Hepatocyte (in vitro differentiated cells): ENCODE measurements at regions not wholly inside any gene's neighbourhood (a gene's known extent, or its start where the extent isn't known, plus 50 kb on each side); places are given as distances from the start of the nearest gene placed in this dataset.

ENCODE experiments used
- DNase-seq: peaks from one replicate; pipeline ENCODE4 v3.0.0-alpha.2; 2016; ENCODE audit warnings: low spot score
- H2AFZ ChIP-seq: fragments of 200-600 bp; sonication (generic); 2 replicates; pipeline ENCODE4 v1.6.0; 2016; ENCODE audit warnings: antibody characterized with exemption, mild to moderate bottlenecking
- H3K27ac ChIP-seq: fragments of 200-600 bp; sonication (generic); 2 replicates; pipeline ENCODE4 v1.5.1; 2016; ENCODE audit warnings: mild to moderate bottlenecking
- H3K27me3 ChIP-seq: fragments of 200-600 bp; sonication (generic); 2 replicates; pipeline ENCODE4 v1.6.1; 2016
- H3K36me3 ChIP-seq: fragments of 200-600 bp; sonication (generic); replicated peaks from 2 replicates; pipeline ENCODE4 v1.5.1; 2016; ENCODE audit warnings: low read depth; ENCODE audit not compliant: insufficient read depth
- H3K4me1 ChIP-seq: fragments of 200-600 bp; sonication (generic); 2 replicates; pipeline ENCODE4 v1.5.1; 2016; ENCODE audit warnings: mild to moderate bottlenecking, moderate library complexity; ENCODE audit not compliant: insufficient read depth
- H3K4me2 ChIP-seq: fragments of 200-600 bp; sonication (generic); 2 replicates; pipeline ENCODE4 v1.6.0; 2016
- H3K4me3 ChIP-seq: fragments of 200-600 bp; sonication (generic); 2 replicates; pipeline ENCODE4 v1.5.1; 2016; ENCODE audit warnings: mild to moderate bottlenecking
- H3K79me2 ChIP-seq: fragments of 200-600 bp; sonication (generic); 2 replicates; pipeline ENCODE4 v1.6.0; 2017; ENCODE audit warnings: mild to moderate bottlenecking
- H3K9me2 ChIP-seq: fragments of 200-600 bp; sonication (generic); replicated peaks from 2 replicates; pipeline ENCODE4 v1.6.0; 2017; ENCODE audit warnings: mild to moderate bottlenecking; ENCODE audit not compliant: insufficient read depth
- H3K9me3 ChIP-seq: fragments of 200-600 bp; sonication (generic); 2 replicates; pipeline ENCODE4 v1.5.1; 2016; ENCODE audit warnings: low read depth, mild to moderate bottlenecking
- H4K20me1 ChIP-seq: fragments of 200-600 bp; sonication (generic); 2 replicates; pipeline ENCODE4 v1.6.0; 2016; ENCODE audit warnings: mild to moderate bottlenecking; ENCODE audit not compliant: insufficient read depth, poor library complexity, severe bottlenecking
- EZH2 ChIP-seq: fragments of 200-600 bp; sonication (generic); IDR thresholded peaks from 2 replicates; pipeline ENCODE4 v1.6.1; 2016; ENCODE audit warnings: antibody characterized with exemption, mild to moderate bottlenecking, borderline replicate concordance
- EZH2phosphoT487 ChIP-seq: fragments of 200-600 bp; sonication (generic); IDR thresholded peaks from one replicate; pipeline ENCODE4 v1.6.1; 2018; ENCODE audit warnings: antibody characterized with exemption, mild to moderate bottlenecking, low read depth, moderate library complexity; ENCODE audit not compliant: unreplicated experiment, severe bottlenecking
- WGBS: methylation state at CpG from one replicate; pipeline ENCODE4 v1.1.6; 2016; ENCODE audit warnings: low lambda C conversion rate; ENCODE audit errors: missing lambda C conversion rate; 5-methylcytosine and 5-hydroxymethylcytosine counted together
- TF ChIP-seq, protein P1 (sequence below): fragments of 200-600 bp; sonication (generic); IDR thresholded peaks from 2 replicates; pipeline ENCODE4 v1.5.1; 2016; ENCODE audit warnings: antibody characterized with exemption, mild to moderate bottlenecking; ENCODE audit not compliant: poor library complexity

DNA sequence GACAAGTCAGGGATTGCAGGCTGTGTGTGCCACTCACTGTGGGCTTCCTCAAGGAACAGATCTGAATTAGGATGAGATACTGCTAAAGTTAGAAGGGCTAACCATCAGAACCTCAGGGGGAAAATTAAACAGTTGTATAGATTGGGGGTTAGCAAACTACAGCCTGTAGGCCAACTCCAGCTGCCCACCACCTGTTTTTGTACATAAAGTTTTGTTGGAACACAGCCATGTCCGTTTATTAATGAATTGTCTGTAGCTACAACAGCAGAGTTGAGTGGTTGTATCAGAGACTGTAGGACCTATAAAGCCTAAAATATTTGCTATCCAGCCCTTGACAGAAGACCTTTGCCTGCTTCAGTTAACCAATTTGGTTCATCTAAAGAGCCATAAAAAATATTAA lies 127.2 kb upstream of the ECI2 start:
- no peaks in the 10 kb centered on the region for H3K9me2 ChIP-seq
- H3K79me2 ChIP-seq, result no peaks in the 10 kb centered on the region
- DNase-seq, result no peak
- no peak overlapping the region for H3K4me2 ChIP-seq
- TF ChIP-seq, protein P1, sequence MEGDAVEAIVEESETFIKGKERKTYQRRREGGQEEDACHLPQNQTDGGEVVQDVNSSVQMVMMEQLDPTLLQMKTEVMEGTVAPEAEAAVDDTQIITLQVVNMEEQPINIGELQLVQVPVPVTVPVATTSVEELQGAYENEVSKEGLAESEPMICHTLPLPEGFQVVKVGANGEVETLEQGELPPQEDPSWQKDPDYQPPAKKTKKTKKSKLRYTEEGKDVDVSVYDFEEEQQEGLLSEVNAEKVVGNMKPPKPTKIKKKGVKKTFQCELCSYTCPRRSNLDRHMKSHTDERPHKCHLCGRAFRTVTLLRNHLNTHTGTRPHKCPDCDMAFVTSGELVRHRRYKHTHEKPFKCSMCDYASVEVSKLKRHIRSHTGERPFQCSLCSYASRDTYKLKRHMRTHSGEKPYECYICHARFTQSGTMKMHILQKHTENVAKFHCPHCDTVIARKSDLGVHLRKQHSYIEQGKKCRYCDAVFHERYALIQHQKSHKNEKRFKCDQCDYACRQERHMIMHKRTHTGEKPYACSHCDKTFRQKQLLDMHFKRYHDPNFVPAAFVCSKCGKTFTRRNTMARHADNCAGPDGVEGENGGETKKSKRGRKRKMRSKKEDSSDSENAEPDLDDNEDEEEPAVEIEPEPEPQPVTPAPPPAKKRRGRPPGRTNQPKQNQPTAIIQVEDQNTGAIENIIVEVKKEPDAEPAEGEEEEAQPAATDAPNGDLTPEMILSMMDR, result no peak
- TF ChIP-seq EZH2, result no peak
- no peak for TF ChIP-seq EZH2phosphoT487
- no peaks in the 10 kb centered on the region for H3K4me1 ChIP-seq
- H3K36me3 ChIP-seq, result no peaks in the 10 kb centered on the region
- H3K4me3 ChIP-seq, result no peak overlapping the region
- no peaks in the 10 kb centered on the region for H3K9me3 ChIP-seq
- no peaks in the 10 kb centered on the region for H3K27me3 ChIP-seq
- no peaks in the 10 kb centered on the region for H4K20me1 ChIP-seq
- H2AFZ ChIP-seq, result no peak overlapping the region
- no peak overlapping the region for H3K27ac ChIP-seq
- WGBS, result 67% methylated on average over 1 of the region's 1 CpG

DNA sequence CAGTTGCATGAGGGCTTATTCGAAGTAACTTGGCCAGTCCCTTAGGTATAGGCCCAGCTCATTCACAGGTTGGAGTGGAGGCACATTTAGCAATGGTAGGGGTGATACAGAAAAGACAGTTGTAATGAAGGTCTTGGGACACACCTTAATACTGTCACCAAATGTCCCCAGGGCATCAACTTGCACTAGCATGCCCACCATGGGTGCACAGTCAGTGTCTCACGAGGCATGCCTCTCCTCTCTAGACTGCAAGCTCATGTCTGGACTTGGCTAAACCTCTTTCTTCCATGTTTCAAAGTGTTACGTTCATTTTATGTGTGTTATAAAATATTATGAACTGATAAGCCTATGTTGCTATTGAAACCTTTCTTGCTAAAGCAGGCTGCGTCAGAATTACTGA lies 124.0 kb upstream of the ECI2 start:
- H3K36me3 ChIP-seq, result no peaks in the 10 kb centered on the region
- H3K9me2 ChIP-seq, result no peaks in the 10 kb centered on the region
- H3K4me1 ChIP-seq, result peaks cover under 1% of the 10 kb centered on the region
- H3K4me3 ChIP-seq, result no peak overlapping the region
- no peaks in the 10 kb centered on the region for H3K9me3 ChIP-seq
- H3K27me3 ChIP-seq, result no peaks in the 10 kb centered on the region
- no peaks in the 10 kb centered on the region for H3K79me2 ChIP-seq
- H4K20me1 ChIP-seq, result no peaks in the 10 kb centered on the region
- no peak overlapping the region for H3K4me2 ChIP-seq
- WGBS, result 83% methylated on average over 4 of the region's 4 CpGs
- TF ChIP-seq, protein P1, result no peak
- TF ChIP-seq EZH2phosphoT487 (no peak), EZH2 (no peak)
- no peak for DNase-seq
- no peak overlapping the region for H3K27ac ChIP-seq
- no peak overlapping the region for H2AFZ ChIP-seq

DNA sequence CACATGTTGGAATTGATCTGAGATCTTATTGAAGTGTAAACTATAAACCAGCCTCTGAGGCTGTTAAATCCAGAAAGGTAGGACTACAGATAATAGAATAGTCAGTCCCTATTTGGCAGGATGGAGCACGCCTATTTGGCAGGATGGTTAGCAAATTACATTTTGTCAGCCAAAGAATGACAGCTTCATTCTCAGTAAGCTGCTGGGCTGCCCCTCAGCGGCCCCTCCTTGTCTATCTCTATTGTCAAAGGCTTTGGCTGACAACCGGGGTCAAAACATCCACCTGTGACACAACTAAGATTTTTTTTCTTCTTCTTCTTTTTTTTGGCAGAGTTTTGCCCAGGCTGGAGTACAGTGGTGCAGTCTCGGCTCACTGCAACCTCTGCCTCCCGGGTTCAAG lies 123.4 kb upstream of the ECI2 start:
- Histone ChIP-seq H3K36me3 (no peaks in the 10 kb centered on the region), H2AFZ (no peak overlapping the region), H3K9me2 (no peaks in the 10 kb centered on the region), H3K27ac (no peak overlapping the region), H3K4me2 (no peak overlapping the region), H3K4me3 (no peak overlapping the region), H3K9me3 (no peaks in the 10 kb centered on the region), H3K4me1 (peaks cover 4% of the 10 kb centered on the region), H3K79me2 (no peaks in the 10 kb centered on the region), H4K20me1 (no peaks in the 10 kb centered on the region), H3K27me3 (no peaks in the 10 kb centered on the region)
- 70% methylated on average over 5 of the region's 5 CpGs for WGBS
- DNase-seq, result no peak
- no peak for TF ChIP-seq EZH2phosphoT487
- no peak for TF ChIP-seq EZH2
- TF ChIP-seq, protein P1, result no peak

DNA sequence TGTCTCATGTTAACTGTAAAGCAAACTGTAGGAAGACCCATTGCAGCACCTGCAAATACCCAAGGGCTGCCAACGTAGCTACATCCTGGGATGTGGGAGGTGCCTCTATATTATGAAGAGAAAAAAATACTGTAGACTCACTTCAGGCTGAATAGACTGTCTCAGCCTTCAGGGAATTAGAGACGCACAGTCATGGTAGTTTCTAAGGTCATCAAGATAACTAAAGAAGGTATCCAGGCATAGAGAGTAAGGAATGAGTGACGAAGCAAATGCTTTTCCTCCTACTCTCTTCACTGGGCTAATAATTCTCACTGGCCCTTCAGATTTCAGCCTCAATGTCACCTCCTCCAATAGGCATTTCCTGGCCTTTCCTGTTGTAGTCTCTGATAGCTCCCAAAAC lies 121.6 kb upstream of the ECI2 start:
- no peaks in the 10 kb centered on the region for H4K20me1 ChIP-seq
- H3K27ac ChIP-seq, result no peak overlapping the region
- H3K4me1 ChIP-seq, result peaks cover 4% of the 10 kb centered on the region
- H2AFZ ChIP-seq, result no peak overlapping the region
- no peaks in the 10 kb centered on the region for H3K9me3 ChIP-seq
- TF ChIP-seq EZH2 (no peak), EZH2phosphoT487 (no peak)
- TF ChIP-seq, protein P1, result no peak
- H3K4me2 ChIP-seq, result no peak overlapping the region
- H3K9me2 ChIP-seq, result no peaks in the 10 kb centered on the region
- peak; percentile 8 for DNase-seq
- H3K27me3 ChIP-seq, result no peaks in the 10 kb centered on the region
- H3K4me3 ChIP-seq, result no peak overlapping the region
- no peaks in the 10 kb centered on the region for H3K79me2 ChIP-seq
- WGBS, result 76% methylated on average over 3 of the region's 3 CpGs
- no peaks in the 10 kb centered on the region for H3K36me3 ChIP-seq
